Caco-2 (cell line): ENCODE measurements at regions not wholly inside any gene's neighbourhood (a gene's known extent, or its start where the extent isn't known, plus 50 kb on each side); places are given as distances from the start of the nearest gene placed in this dataset.

Experiments used
- BruUV-seq: library from RNA; stranded (reverse); fragments of 400-500 nt; replicated peaks from 2 replicates; lab custom pipeline; 2021; lab: Mats Ljungman, UMichigan
- CTCF ChIA-PET: fragments of 300-600 bp; sonication (Branson Sonifier 250); formaldehyde crosslinking; loops from one replicate; lab custom pipeline; 2022; ENCODE audit warnings: antibody characterized with exemption; lab: Charles Lee
- POLR2A ChIA-PET: fragments of 300-600 bp; sonication (Branson Sonifier 250); formaldehyde crosslinking; loops from one replicate; lab custom pipeline; 2022; ENCODE audit warnings: antibody characterized with exemption; lab: Charles Lee
- DNase-seq, 2 experiments: peaks; one replicate each; pipeline versions ENCODE4 v3.0.0 to v3.0.0-alpha.2; 2020 to 2022
- H3K27me3 ChIP-seq: replicated peaks from 2 replicates; pipeline ENCODE4 v1.6.0; 2011; ENCODE audit warnings: low read length; ENCODE audit not compliant: control insufficient read depth, insufficient read depth
- H3K36me3 ChIP-seq: 2 replicates; pipeline ENCODE4 v1.5.1; 2011; ENCODE audit warnings: low read length; ENCODE audit not compliant: control insufficient read depth, insufficient read depth
- H3K4me1 ChIP-seq: fragments of 250-450 bp; sonication (Bioruptor Pico); 2 replicates; pipeline ENCODE4 v1.5.1; 2020; ENCODE audit warnings: mild to moderate bottlenecking
- H3K4me3 ChIP-seq: 2 replicates; pipeline ENCODE4 v1.5.1; 2011; ENCODE audit warnings: low read depth, mild to moderate bottlenecking, control low read depth, low read length
- H3K9me3 ChIP-seq: fragments of 250-450 bp; sonication (Bioruptor Pico); 2 replicates; pipeline ENCODE4 v1.5.1; 2020; ENCODE audit warnings: mild to moderate bottlenecking, moderate library complexity
- H3K27ac Mint-ChIP-seq: one replicate; pipeline ENCODE4 v1.8.0; 2022; ENCODE audit warnings: mixed read lengths; ENCODE audit not compliant: unreplicated experiment
- H3K27me3 Mint-ChIP-seq: one replicate; pipeline ENCODE4 v1.8.0; 2022; ENCODE audit warnings: mixed read lengths; ENCODE audit not compliant: insufficient read depth, unreplicated experiment
- H3K36me3 Mint-ChIP-seq: one replicate; pipeline ENCODE4 v1.8.0; 2022; ENCODE audit warnings: mild to moderate bottlenecking, mixed read lengths; ENCODE audit not compliant: insufficient read depth, unreplicated experiment
- H3K4me1 Mint-ChIP-seq: one replicate; pipeline ENCODE4 v1.8.0; 2022; ENCODE audit warnings: low read depth, mixed read lengths; ENCODE audit not compliant: unreplicated experiment
- H3K4me3 Mint-ChIP-seq: one replicate; pipeline ENCODE4 v1.8.0; 2022; ENCODE audit warnings: mild to moderate bottlenecking, moderate library complexity, mixed read lengths; ENCODE audit not compliant: unreplicated experiment
- H3K9me3 Mint-ChIP-seq: one replicate; pipeline ENCODE4 v1.8.0; 2022; ENCODE audit warnings: mixed read lengths; ENCODE audit not compliant: unreplicated experiment
- intact Hi-C: fragments of 100-400 bp; cut with micrococcal nuclease; formaldehyde crosslinking; loops from one replicate; pipeline ENCODE4 v1.10.0; 2022; ENCODE audit not compliant: unreplicated experiment
- TF ChIP-seq, protein P1 (sequence below), 2 experiments: fragments of 200-600 bp in 1 of 2; IDR thresholded peaks; 1 replicate in 1 of 2; 2 replicates in 1 of 2; pipeline versions ENCODE4 v1.5.1 to v1.8.0; 2011 to 2022; ENCODE audit warnings: antibody characterized with exemption in 1 of 2, control low read depth in 1 of 2, inconsistent platforms in 1 of 2, low read depth in 1 of 2, low read length in 1 of 2, mild to moderate bottlenecking in 1 of 2, moderate library complexity in 1 of 2; ENCODE audit not compliant: insufficient read depth in 1 of 2, severe bottlenecking in 1 of 2, unreplicated experiment in 1 of 2

DNA sequence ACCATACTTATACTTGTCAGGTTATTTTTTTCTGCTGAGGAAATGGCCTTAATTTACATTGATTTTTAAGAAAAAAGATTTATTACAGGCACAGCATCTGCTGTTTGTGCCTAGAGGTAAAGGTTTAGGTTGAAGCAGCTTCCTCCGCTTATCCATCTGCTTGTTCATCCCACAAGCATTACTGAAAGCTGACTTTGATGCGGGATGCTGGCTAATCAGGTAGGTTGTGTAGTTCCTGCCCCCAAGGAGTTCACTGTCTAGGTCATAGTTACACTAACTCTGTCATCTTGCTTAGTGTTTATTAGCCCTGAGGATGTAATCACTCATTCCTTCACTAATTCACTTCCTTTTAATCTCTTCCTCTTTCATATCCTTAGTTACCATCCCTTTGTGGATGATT is 377.7 kb upstream of the KAZN start:
- CTCF ChIA-PET, result no interaction called here
- BruUV-seq, result no TSS peak

DNA sequence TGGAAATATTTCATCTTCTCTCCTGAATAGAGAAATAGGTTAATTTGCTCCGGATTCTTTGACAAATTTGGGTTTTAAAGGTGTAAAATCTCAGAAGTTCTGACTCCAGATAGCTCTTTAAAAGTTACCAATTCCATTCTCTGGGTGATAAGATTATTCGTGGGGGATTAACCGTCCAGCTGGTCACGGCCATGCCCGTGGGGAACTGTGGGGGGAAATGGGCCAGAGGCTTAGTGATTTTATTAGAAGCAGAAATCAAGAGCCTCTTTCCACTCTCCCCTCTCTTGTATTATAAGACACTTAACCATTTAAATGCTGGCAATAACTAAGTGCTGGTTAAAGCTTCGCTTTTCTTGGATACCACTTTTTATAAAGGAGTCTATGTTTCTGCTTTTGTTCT is 376.4 kb upstream of the KAZN start:
- Mint-ChIP-seq H3K4me1 (no peaks in the 10 kb centered on the region), H3K27ac (no peak overlapping the region), H3K36me3 (no peaks in the 10 kb centered on the region), H3K27me3 (no peaks in the 10 kb centered on the region), H3K4me3 (no peak overlapping the region), H3K9me3 (peaks cover 30% of the 10 kb centered on the region)
- CTCF ChIA-PET, result no interaction called here
- intact Hi-C loops, result no loop called here
- POLR2A ChIA-PET, result no interaction called here
- TF ChIP-seq, protein P1, sequence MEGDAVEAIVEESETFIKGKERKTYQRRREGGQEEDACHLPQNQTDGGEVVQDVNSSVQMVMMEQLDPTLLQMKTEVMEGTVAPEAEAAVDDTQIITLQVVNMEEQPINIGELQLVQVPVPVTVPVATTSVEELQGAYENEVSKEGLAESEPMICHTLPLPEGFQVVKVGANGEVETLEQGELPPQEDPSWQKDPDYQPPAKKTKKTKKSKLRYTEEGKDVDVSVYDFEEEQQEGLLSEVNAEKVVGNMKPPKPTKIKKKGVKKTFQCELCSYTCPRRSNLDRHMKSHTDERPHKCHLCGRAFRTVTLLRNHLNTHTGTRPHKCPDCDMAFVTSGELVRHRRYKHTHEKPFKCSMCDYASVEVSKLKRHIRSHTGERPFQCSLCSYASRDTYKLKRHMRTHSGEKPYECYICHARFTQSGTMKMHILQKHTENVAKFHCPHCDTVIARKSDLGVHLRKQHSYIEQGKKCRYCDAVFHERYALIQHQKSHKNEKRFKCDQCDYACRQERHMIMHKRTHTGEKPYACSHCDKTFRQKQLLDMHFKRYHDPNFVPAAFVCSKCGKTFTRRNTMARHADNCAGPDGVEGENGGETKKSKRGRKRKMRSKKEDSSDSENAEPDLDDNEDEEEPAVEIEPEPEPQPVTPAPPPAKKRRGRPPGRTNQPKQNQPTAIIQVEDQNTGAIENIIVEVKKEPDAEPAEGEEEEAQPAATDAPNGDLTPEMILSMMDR (IDR thresholded peaks at IDR 0.05; ENCODE audit: insufficient read depth in 1 of 2, low read depth in 1 of 2, low read length in 1 of 2, severe bottlenecking in 1 of 2, unreplicated experiment in 1 of 2), result no peak
- DNase-seq, result no peak
- no peaks in the 10 kb centered on the region for H3K4me1 ChIP-seq
- no peak overlapping the region for H3K4me3 ChIP-seq
- BruUV-seq, result no TSS peak
- no peaks in the 10 kb centered on the region for H3K9me3 ChIP-seq
- no peaks in the 10 kb centered on the region for H3K27me3 ChIP-seq
- H3K36me3 ChIP-seq, result no peaks in the 10 kb centered on the region

More for the DNA sequence above, 377.7 kb upstream of the KAZN start:
- no peaks in the 10 kb centered on the region for H3K27me3 ChIP-seq
- H3K9me3 Mint-ChIP-seq, result peaks cover 38% of the 10 kb centered on the region
- no peaks in the 10 kb centered on the region for H3K4me1 Mint-ChIP-seq
- no peaks in the 10 kb centered on the region for H3K9me3 ChIP-seq
- TF ChIP-seq, protein P1 (IDR thresholded peaks at IDR 0.05; ENCODE audit: insufficient read depth in 1 of 2, low read depth in 1 of 2, low read length in 1 of 2, severe bottlenecking in 1 of 2, unreplicated experiment in 1 of 2), result no peak
- POLR2A ChIA-PET, result no interaction called here
- no peak overlapping the region for H3K27ac Mint-ChIP-seq
- H3K36me3 ChIP-seq, result no peaks in the 10 kb centered on the region
- no peaks in the 10 kb centered on the region for H3K4me1 ChIP-seq
- H3K4me3 Mint-ChIP-seq, result no peak overlapping the region
- intact Hi-C loops, result no loop called here
- H3K36me3 Mint-ChIP-seq, result no peaks in the 10 kb centered on the region
- no peak for DNase-seq
- H3K4me3 ChIP-seq, result no peak overlapping the region
- H3K27me3 Mint-ChIP-seq, result no peaks in the 10 kb centered on the region

DNA sequence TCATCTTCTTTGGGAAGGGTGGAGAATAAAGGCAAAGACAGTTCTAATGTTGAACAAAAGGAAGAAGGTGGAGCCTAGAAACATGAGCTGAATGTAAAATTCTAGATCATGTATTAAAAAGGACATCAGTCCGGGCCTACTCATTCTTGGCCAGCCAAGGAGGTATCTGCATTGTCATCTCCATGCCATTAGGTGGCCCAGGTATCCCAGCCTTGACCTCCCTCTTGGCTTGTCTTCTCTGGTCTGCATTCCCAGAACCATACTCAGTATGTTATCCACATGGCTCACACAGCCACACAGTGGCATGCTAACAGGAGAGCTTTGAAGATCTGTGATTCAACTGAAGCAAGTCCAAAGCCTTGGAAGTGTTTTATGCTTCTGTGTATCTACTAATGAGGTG is 369.8 kb upstream of the KAZN start:
- intact Hi-C loops, result no loop called here
- TF ChIP-seq, protein P1 (IDR thresholded peaks at IDR 0.05; ENCODE audit: insufficient read depth in 1 of 2, low read depth in 1 of 2, low read length in 1 of 2, severe bottlenecking in 1 of 2, unreplicated experiment in 1 of 2), result no peak
- CTCF ChIA-PET, result no interaction called here
- no TSS peak for BruUV-seq
- Mint-ChIP-seq H3K36me3 (no peaks in the 10 kb centered on the region), H3K27me3 (no peaks in the 10 kb centered on the region), H3K27ac (no peak overlapping the region), H3K9me3 (peaks cover 9% of the 10 kb centered on the region), H3K4me3 (no peak overlapping the region), H3K4me1 (no peaks in the 10 kb centered on the region)
- Histone ChIP-seq H3K36me3 (no peaks in the 10 kb centered on the region), H3K4me3 (no peak overlapping the region), H3K9me3 (no peaks in the 10 kb centered on the region), H3K4me1 (no peaks in the 10 kb centered on the region), H3K27me3 (no peaks in the 10 kb centered on the region)
- DNase-seq, result no peak
- POLR2A ChIA-PET, result no interaction called here
